GM15510 (cell line): ENCODE measurements at regions not wholly inside any gene's neighbourhood (a gene's known extent, or its start where the extent isn't known, plus 50 kb on each side); places are given as distances from the start of the nearest gene placed in this dataset.

Experiments used
- POLR2A ChIP-seq: IDR thresholded peaks from 3 replicates; pipeline ENCODE4 v1.6.1; 2011; ENCODE audit warnings: borderline replicate concordance; ENCODE audit not compliant: insufficient read length; ENCODE audit errors: extremely low read depth

DNA sequence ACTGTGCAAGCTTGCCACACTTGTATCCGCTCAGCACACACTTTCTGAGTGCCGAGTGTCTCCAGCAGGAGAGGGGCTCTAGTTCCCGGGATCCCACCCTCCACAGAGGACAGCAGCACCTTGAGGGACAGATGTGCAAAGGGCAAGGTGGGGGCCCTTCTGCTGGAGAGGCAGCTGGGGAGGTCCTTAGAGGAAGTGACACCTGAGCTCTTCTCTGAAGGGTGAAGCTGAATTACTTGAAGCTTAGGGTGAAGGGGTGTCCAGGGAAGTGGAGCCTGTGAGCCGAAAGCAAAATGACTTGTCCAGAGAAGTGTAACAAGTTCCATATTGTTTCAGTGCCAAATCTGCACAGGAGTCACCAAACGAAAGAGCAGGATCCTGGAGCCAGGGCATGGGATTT lies 136.3 kb upstream of the DUSP22 start:
- TF ChIP-seq POLR2A: no peak

DNA sequence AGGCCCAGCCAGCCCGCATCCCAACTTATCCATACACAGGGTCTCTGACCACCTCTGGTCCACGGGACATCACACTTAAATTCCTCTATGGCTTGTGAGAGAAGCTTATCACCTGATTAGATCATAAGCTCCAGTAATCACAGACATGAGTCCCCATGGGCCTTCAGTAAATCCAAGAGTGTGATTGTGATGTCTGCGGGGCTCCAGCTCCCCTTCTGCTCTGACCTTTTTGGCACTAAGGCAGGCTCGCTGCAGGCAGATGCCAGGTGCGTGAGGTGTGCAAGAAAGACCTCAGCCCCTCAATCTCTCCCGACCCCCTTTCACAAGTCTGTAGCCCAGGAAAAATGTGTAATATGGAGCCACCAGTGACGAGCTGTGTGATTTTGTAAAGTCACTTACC lies 127.6 kb upstream of the DUSP22 start:
- TF ChIP-seq POLR2A: no peak

DNA sequence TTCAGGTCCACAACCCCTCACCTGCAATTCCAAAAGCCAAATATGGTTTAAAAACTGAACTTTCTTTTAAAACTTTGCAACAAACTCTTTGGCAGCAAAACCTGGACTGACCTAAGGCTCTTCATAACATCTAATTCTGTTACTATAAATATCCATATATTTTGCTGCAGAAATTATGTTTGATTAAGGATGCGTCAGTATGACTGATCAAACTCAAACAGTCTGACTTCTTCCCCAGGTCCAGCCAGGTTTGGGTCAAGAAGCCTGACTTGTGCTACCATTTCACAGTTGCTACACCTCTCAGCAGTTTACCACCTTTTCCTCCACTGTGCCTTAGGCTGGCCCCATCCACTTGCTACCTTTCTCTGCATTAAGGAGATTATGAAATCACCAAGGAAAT lies 127.0 kb upstream of the DUSP22 start:
- TF ChIP-seq POLR2A: no peak

DNA sequence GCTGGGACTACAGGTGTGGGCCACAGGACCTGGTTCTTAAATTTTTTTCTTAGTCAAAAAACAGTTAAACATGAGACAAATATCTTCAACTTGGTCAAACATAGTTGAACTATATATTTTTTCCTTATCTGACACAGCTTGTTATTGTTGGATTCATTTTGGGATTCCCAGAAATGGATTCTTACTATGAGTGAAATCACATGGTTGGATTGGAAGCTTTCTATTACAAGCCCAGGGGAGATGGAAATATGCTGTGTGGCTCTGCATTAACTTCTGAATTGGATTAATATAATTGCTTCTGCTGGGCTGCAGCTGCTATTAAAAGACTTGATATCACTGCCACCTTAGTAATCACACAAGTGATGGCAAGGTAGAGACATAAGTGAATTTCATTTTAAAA lies 126.4 kb upstream of the DUSP22 start:
- TF ChIP-seq POLR2A: no peak

DNA sequence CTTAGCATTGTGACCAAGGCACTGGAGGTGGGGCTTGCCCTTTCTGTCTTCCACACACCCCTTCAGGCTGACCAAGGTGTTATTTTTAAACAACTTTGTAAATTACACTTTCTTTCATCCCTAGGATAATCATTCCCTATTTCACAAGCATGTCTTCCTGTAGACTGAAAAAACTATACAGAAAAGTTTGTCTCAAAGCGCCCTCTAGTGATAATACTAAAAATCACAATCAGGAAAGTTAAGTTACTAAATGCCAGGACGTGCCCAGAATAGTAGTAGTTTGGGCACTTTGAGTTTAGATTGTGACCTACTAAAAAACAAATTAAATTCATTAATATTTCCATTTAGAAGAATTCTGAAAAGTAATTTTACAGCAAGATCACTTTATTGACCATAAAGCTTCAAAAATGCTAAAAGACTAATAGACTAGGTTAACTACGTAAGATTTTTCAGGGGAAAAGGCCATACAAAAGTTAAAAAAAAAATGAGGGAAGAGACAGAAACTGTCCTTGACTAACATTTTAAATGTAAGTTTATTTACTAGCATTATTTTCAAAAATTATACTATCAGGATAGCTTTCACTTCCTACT lies 123.3 kb upstream of the DUSP22 start:
- no peak for TF ChIP-seq POLR2A

DNA sequence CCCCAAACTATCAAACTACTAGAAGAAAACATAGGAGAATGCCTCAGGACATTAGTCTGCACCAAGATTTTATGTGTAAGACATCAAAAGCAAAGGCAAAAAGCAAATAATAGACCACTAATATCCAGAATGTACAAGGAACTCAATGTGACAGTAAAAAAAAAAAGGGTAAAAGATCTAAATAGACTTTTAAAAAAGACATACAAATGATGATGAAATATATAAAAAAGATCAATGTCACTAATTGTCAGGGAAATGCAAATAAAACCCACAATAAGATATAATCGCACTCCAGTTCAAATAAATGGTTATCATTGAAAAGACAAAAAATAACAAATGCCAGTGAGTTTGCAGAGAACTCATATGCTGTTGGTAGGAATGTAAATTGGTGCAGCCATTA lies 118.3 kb upstream of the DUSP22 start:
- TF ChIP-seq POLR2A: no peak

DNA sequence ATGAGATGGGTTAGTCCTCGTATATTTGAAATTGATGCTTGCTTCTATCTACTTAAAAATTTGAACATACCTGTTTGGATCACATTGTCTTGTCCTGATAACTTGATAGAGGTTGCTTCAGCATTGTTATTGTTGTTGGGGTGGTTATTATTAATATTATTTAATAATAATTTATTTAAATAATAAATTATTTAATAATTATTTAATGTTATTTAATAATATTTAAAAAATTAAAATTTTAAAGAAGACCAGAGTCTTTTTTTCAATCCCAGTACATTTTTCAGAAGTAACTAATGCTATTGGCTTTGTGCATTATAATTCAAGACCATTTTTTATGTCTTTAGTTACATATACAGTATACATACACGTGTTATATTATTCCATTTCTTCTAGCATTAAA lies 116.6 kb upstream of the DUSP22 start:
- TF ChIP-seq POLR2A: no peak

DNA sequence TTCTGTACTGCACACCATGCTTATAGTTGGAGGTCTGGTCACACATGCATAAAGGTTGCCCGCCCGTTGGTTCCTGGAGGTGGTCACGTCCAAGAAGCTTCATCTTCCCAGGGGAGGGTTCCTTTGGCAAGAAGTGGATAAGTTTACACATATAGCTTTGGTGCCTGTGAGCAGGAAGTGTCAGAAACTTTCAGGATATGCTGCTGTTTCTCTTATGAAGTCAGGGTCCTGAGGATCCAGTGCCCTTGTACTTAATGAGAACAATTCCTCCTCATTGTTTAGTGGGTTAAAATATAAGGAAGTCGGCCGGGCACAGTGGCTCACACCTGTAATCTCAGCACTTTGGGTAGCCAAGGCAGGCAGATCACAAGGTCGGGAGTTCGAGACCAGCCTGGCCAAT lies 115.5 kb upstream of the DUSP22 start:
- TF ChIP-seq POLR2A: no peak

DNA sequence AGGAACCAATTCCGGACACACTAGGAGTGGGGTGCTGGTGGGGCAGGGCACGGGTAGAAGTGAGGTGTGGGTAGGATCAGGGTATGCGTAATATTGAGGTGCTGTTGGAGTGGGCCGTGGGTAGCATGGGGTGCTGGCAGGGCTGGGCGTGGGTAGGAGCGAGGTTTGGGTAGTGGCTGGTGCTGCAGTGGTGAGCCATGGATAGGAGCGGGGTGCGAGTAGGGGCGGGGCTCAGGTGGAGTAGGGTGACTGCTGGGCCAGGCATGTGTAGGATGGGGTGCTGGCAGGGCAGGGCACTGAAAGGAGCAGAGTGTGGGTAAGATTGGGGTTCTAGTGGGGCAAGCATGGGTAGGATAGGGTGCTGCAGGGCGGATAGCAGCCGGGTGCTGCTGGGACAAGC lies 114.2 kb upstream of the DUSP22 start:
- TF ChIP-seq POLR2A: no peak

DNA sequence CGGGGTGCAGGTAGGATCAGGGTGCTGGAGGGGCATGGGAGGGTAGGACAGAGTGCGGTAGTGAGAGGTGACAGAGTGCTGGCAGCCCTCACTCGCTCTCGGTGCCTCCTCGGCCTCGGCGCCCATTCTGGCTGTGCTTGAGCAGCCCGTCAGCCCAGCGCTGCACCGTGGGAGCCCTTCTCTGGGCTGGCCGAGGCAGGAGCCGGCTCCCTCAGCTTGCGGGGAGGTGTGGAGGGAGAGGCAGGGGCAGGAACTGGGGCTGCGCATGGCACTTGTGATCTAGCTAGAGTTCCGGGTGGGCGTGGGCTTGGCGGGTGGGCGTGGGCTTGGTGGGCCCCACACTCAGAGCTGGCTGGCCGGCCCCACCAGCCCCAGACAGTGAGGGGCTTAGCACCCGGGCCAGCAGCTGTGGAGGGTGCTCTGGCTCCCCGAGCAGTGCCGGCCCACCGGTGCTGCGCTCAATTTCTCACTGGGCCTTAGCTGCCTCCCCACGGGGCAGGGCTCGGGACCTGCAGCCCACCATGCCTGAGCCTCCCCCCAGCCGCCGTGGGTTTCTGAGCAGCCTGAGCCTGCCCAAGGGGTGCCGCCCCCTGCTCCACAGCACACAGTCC lies 112.8 kb upstream of the DUSP22 start:
- TF ChIP-seq POLR2A: no peak

DNA sequence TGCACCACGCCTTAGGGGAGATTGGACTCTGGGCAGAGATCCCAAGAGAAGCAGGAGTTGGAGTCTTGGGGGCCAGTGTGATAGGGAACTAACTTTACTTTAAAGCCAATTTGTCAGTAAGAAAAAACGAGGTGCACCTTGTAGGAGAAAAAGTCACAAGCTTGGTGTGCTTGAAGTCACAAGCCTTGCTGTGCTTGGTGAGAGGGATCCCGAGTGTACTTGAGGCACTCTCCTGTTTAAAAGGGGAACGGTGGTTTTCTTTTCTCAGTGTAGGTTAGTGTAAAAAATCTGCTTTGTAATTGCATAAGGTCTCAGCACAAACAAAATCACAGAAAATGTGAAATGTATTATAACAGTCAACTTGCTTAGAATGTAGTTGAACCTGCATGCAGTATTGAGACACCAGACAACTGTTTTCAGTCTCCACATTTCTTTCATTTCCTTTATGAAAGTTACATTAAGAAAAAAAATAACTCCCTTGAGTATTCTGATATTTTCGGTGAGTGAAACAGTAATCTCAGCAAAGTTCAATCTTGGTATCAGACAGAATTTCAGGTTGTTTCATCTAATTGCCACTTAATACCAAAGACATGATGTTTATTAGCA lies 111.1 kb upstream of the DUSP22 start:
- TF ChIP-seq POLR2A: no peak

DNA sequence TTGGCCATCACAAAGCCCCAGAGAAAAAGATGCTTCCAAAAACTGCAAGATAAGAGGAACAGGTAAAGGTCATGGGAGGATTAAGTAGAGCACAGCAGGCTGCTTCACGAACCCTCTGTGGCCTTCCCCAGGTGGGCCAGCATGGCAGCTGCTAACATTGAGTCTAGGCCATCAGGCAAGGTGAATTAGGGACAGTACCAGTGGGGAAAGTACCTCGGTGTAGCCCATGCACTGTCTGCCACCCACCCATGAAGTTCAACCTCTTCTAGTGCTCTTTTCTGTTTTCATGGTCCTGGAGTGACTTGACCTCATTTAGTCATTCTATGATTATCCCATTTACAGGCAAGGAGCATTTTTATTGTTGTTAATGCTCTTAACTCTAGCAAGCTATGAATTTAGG lies 108.6 kb upstream of the DUSP22 start:
- no peak for TF ChIP-seq POLR2A

DNA sequence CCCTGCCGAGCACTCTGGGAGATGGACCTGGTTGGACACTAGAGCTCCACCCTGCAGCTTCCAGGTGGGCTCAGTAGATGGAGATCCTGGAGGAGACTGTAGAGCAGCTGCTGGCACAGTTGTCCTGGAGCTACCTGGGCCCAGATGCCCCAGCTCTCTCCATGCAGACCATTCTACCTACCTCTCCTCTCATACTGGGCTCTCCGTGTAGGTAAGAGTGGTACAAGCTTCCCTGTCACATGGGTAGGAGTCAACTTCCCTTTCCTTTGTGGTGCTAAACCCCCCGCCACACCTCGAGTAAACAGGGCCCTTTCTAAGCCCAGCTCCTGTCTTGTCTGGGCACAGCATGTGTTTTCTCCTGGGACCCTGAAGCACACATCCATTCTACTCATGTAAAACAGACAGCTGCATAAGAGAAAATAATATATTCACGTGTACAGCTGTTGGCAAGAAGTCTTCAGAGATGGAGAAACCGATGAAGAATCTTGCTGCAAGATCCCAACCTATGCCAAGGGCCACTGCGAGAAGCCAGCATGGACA lies 108.1 kb upstream of the DUSP22 start:
- no peak for TF ChIP-seq POLR2A

DNA sequence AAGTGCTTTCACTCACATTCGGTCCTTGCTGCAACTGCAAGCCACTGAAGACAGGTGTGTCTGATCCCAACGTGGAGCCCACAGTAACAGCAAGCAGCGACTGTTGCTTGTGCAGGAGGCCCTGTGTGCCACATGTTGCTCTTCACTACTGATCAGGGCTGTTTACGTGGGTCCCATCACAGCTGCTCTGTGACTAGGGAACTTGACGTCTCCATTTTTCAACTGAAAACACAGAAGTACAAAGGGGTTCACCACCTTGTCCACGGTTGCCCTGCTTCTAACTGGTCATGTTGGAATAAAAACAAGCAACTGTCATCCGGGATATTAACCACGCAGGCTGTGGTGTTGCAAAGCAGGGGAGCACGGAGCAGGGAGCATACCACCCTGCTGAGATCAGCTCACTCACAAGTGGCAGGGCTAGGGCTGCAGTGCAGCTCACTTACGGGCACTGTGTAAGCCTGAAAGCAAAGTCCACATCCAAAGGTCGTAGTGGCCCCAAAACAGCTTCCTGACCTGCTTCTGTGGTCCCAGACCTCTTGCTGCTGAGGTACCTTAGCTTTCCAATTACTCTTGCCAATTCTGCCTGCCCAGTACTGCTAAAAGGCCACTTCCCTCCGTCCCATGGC lies 105.8 kb upstream of the DUSP22 start:
- TF ChIP-seq POLR2A: no peak

DNA sequence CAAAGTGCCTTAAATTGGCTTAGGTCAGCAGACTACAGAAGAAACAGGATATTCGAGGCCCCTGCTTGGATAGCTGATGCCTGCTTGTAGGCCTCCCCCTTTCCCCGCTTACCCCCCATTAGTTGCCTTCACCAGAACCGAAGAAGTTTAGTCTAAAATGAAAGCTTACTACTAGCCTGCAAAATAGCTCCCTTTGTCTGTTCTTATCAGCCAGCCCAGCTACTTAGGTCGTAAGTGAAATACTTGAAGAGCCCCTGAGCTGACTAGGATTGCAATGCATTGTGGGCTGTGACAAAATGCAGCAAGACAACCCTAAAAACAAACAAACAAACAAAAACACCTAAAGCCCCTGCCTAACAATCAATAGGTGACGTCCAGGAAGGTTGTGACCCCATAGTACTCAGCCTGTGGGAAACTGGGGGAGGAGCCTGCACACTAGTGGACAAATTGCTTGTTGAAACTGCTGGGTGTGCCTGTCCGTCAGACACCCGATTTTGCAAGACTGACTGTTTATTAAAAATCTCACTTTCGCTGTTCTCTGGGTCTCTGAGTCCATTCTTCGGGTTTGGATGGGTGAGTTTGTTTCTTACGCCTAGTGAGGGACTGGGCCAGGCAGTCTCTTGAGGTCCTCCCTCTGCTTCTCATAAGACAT lies 105.0 kb upstream of the DUSP22 start:
- no peak for TF ChIP-seq POLR2A
